Vagina (tissue), 2 donors: ENCODE measurements at regions not wholly inside any gene's neighbourhood (a gene's known extent, or its start where the extent isn't known, plus 50 kb on each side); places are given as distances from the start of the nearest gene placed in this dataset.
"Not testable (repeated sequence)": the region's sequence is repeated elsewhere in the genome, so short reads cannot be mapped to it uniquely, and the experiment has no call there.

Experiments
- DNase-seq, 2 donors: peaks; one replicate each; pipeline ENCODE4 v3.0.0-alpha.2; 2017; ENCODE audit errors: extremely low spot score in 2 of 2
- H3K27ac ChIP-seq: fragments of 200-600 bp; sonication (generic); one replicate; pipeline ENCODE4 v1.5.1; 2019
- H3K27me3 ChIP-seq: fragments of 200-600 bp; sonication (generic); one replicate; pipeline ENCODE4 v1.5.1; 2019
- H3K36me3 ChIP-seq, 2 donors: fragments of 200-600 bp; sonication (generic); one replicate each; pipeline ENCODE4 v1.5.1; 2017 to 2019
- H3K4me1 ChIP-seq: fragments of 200-600 bp; sonication (generic); one replicate; pipeline ENCODE4 v1.5.1; 2019
- H3K4me3 ChIP-seq, 2 donors: fragments of 200-600 bp; sonication (generic); 1 replicate in 1 of 2; 2 replicates in 1 of 2; pipeline ENCODE4 v1.5.1; 2016 to 2019
- H3K9me3 ChIP-seq: fragments of 200-600 bp; sonication (generic); one replicate; pipeline ENCODE4 v1.5.1; 2019
- POLR2A ChIP-seq, 2 donors: fragments of 450-650 bp; IDR thresholded peaks; one replicate each; pipeline ENCODE4 v1.6.1; 2017; ENCODE audit warnings: antibody characterized with exemption in 2 of 2, mild to moderate bottlenecking in 2 of 2, moderate library complexity in 2 of 2
- POLR2AphosphoS5 ChIP-seq, 2 donors: sonication (generic); formaldehyde crosslinking; IDR thresholded peaks; one replicate each; pipeline ENCODE4 v1.9.0; 2017; ENCODE audit warnings: antibody characterized with exemption in 2 of 2, mild to moderate bottlenecking in 2 of 2, low read depth in 1 of 2; ENCODE audit not compliant: insufficient read depth in 1 of 2
- intact Hi-C: fragments of 100-400 bp; cut with DNase I; formaldehyde crosslinking; loops from one replicate; pipeline ENCODE4 v1.15.1; 2023
- TF ChIP-seq, protein P1 (sequence below), 3 experiments: fragments of 450-650 bp in 2 of 3; fragments of 200-600 bp in 1 of 3; sonication (generic) in 1 of 3; IDR thresholded peaks; one replicate each; pipeline ENCODE4 v1.5.1; 2017 to 2019; ENCODE audit warnings: antibody characterized with exemption in 3 of 3, mild to moderate bottlenecking in 2 of 3, moderate library complexity in 2 of 3

DNA sequence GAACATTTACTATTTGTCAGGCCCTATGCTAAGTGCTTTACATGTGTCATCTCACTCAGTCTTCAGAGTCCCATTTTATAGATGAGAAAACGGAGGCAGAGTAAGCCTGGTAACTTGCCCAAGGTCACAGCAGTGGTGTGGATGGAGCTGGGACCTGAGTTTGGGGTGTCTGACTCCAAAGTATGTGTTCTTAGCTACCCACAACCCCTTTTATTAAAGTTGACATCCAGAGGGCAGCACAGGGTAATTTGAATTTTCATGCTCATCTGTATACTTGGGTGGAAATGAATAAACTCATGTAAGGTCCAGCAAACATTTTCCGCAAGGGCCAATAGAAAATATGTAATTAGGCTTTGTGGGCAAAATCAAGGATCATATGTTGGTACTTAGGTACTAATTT lies 93.4 kb upstream of the SLC25A48 start:
- peak; percentile 9 to 13 for DNase-seq
- TF ChIP-seq POLR2AphosphoS5 (IDR thresholded peaks at IDR 0.05; ENCODE audit: insufficient read depth in 1 of 2, low read depth in 1 of 2) = no peak
- no peak for TF ChIP-seq POLR2A (IDR thresholded peaks at IDR 0.05)
- TF ChIP-seq, protein P1, sequence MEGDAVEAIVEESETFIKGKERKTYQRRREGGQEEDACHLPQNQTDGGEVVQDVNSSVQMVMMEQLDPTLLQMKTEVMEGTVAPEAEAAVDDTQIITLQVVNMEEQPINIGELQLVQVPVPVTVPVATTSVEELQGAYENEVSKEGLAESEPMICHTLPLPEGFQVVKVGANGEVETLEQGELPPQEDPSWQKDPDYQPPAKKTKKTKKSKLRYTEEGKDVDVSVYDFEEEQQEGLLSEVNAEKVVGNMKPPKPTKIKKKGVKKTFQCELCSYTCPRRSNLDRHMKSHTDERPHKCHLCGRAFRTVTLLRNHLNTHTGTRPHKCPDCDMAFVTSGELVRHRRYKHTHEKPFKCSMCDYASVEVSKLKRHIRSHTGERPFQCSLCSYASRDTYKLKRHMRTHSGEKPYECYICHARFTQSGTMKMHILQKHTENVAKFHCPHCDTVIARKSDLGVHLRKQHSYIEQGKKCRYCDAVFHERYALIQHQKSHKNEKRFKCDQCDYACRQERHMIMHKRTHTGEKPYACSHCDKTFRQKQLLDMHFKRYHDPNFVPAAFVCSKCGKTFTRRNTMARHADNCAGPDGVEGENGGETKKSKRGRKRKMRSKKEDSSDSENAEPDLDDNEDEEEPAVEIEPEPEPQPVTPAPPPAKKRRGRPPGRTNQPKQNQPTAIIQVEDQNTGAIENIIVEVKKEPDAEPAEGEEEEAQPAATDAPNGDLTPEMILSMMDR (IDR thresholded peaks at IDR 0.05) = no peak
- Histone ChIP-seq H3K27me3 (no peaks in the 10 kb centered on the region), H3K4me1 (no peaks in the 10 kb centered on the region), H3K9me3 (no peaks in the 10 kb centered on the region), H3K4me3 (no peak overlapping the region), H3K36me3 (no peaks in the 10 kb centered on the region), H3K27ac (no peak overlapping the region)
- intact Hi-C loops = no loop called here

DNA sequence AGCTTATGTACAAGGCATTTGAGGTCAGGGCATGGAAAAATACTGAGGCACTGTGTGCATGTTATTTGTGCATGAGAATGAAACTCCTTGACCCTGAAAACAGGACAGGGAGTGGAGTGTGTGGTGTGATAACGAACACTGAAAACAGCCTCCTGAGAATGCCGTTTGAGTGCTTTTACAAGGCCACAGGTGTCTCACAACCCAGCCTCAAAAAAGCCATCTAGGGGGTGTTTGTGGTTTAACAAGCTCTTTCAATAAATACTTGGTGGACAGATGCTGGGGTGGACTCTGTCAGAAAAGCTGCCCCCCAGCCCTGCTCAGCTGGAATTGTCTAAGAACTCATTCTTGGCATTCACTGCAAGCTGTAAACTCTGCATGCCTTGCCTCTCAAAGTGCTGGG lies 94.0 kb upstream of the SLC25A48 start:
- DNase-seq = peak; percentile 47 to 58
- intact Hi-C loops = no loop called here
- no peaks in the 10 kb centered on the region for H3K36me3 ChIP-seq

DNA sequence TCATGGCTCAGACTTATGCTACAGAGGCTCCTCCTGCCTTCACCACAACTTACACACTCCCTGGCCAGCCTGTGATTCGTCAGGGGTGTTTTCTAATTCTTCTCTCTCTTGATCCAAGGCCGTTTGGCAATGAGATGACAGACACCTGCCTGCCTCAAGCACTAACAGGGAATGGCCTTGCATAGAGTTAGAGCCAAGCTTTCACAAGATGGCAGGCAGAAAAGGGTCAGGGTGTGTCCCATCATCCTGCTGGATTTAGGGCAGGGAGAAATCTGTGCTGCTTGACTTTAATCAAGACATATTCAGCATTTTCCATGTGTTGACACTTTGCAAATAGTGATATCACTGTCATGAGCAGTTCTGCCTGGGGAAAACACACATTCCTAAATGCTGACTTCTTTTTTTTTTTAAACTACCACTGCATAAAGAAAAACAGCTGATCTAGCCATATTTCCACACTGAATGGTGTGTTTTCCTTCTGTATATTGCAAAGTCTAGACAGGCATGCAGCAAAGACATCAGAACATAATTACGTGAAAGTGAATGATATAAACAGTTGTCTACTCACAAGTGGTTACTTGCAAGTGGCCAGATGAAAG lies 95.0 kb upstream of the SLC25A48 start:
- TF ChIP-seq, protein P1 (IDR thresholded peaks at IDR 0.05) = no peak
- TF ChIP-seq POLR2AphosphoS5 (IDR thresholded peaks at IDR 0.05; ENCODE audit: insufficient read depth in 1 of 2, low read depth in 1 of 2) (no peak), POLR2A (IDR thresholded peaks at IDR 0.05) (no peak)
- peak; percentile 40 to 74 for DNase-seq

More for the DNA sequence above, 94.0 kb upstream of the SLC25A48 start:
- no peaks in the 10 kb centered on the region for H3K27me3 ChIP-seq
- no peaks in the 10 kb centered on the region for H3K9me3 ChIP-seq
- H3K4me3 ChIP-seq = no peak overlapping the region
- TF ChIP-seq, protein P1 (IDR thresholded peaks at IDR 0.05) = no peak
- TF ChIP-seq POLR2AphosphoS5 (IDR thresholded peaks at IDR 0.05; ENCODE audit: insufficient read depth in 1 of 2, low read depth in 1 of 2) (no peak), POLR2A (IDR thresholded peaks at IDR 0.05) (no peak)
- no peaks in the 10 kb centered on the region for H3K4me1 ChIP-seq
- no peak overlapping the region for H3K27ac ChIP-seq

DNA sequence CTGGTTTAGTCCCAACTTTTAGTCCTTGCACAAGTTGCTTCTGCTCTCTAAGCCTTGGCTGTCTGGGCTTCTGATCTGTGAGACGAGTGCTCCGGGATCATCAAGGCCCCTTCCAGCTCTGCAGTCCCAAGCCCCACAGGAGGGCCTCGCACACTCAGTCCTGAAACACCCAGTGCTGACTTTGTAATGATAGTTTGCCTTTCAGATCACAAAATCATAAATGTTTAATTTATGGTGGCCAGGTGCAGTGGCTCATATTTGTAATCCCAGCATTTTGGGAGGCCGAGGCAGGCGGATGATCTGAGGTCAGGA lies 95.9 kb upstream of the SLC25A48 start:
- Histone ChIP-seq H3K9me3 (no peaks in the 10 kb centered on the region), H3K36me3 (no peaks in the 10 kb centered on the region), H3K4me3 (no peak overlapping the region), H3K27ac (no peak overlapping the region), H3K27me3 (no peaks in the 10 kb centered on the region), H3K4me1 (no peaks in the 10 kb centered on the region)
- intact Hi-C loops = no loop called here
- TF ChIP-seq, protein P1 (IDR thresholded peaks at IDR 0.05) = no peak
- TF ChIP-seq POLR2AphosphoS5 (IDR thresholded peaks at IDR 0.05; ENCODE audit: insufficient read depth in 1 of 2, low read depth in 1 of 2) (no peak), POLR2A (IDR thresholded peaks at IDR 0.05) (no peak)
- peak in 1 of 2 donors; percentile 52 for DNase-seq

More for the DNA sequence above, 95.0 kb upstream of the SLC25A48 start:
- Histone ChIP-seq H3K4me3 (no peak overlapping the region), H3K36me3 (no peaks in the 10 kb centered on the region), H3K27me3 (no peaks in the 10 kb centered on the region), H3K4me1 (no peaks in the 10 kb centered on the region), H3K9me3 (no peaks in the 10 kb centered on the region), H3K27ac (no peak overlapping the region)
- intact Hi-C loops = no loop called here

DNA sequence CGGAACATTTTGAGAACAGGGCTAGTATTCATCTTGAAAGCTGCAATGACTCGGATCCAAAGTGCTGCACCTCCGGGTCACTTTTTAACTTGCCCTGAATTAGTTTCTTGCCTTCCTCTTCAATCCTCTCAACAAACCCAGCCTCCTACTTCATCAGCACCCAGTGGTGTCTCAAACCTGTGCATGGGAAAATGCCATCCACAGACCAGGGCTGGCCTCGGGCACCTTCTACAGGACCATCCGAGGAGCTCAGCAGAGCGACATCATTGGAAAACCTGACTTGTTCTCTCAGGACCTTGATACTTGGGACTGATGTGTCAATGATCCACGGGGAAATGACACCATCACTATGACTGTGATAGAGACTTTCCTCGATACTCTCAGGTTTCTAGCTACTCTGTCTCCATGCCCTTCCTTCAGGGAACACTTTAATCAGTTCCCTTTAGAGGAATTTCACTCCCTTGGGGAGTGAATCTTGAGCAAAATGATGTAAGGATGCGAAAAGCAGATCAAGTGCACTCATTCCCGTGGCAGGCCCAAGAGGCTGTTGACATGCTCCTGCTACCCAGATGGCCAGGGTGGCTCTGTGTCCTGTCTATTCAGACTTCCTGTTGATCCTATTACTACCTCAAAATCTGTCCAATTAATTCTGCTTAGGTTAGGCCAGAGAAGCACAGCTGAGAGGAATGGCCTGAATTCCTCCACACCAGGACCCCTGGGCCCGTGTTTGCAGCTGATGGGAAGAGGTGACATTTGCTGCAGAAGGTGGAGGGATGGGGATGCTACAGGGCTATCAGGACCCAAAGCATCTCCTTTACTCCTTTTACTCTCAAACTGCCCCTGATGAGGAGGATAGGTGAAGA lies 96.5 kb upstream of the SLC25A48 start:
- no peaks in the 10 kb centered on the region for H3K9me3 ChIP-seq
- intact Hi-C loops = no loop called here
- H3K4me1 ChIP-seq = no peaks in the 10 kb centered on the region
- TF ChIP-seq, protein P1 (IDR thresholded peaks at IDR 0.05) = no peak
- TF ChIP-seq POLR2AphosphoS5 (IDR thresholded peaks at IDR 0.05; ENCODE audit: insufficient read depth in 1 of 2, low read depth in 1 of 2) (no peak), POLR2A (IDR thresholded peaks at IDR 0.05) (no peak)
- no peak overlapping the region for H3K4me3 ChIP-seq
- peak; percentile 43 to 47 for DNase-seq
- no peak overlapping the region for H3K27ac ChIP-seq
- no peaks in the 10 kb centered on the region for H3K36me3 ChIP-seq
- H3K27me3 ChIP-seq = no peaks in the 10 kb centered on the region

DNA sequence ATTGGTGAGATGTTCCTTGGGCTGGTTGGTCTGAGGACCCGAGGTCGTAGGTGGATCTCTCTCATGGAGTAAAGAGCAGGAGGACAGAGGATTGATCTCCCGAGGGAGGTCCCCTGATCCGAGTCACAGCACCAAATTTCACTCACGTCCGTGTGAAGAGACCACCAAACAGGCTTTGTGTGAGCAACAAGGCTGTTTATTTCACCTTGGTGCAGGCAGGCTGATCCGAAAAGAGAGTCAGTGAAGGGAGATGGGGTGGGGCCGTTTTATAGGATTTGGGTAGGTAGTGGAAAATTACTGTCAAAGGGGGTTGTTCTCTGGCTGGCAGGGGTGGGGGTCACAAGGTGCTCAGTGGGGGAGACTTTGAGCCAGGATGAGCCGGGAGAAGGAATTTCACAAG lies 97.5 kb upstream of the SLC25A48 start:
- H3K4me1 ChIP-seq, H3K27ac ChIP-seq, H3K4me3 ChIP-seq, H3K27me3 ChIP-seq, H3K9me3 ChIP-seq, intact Hi-C loops, H3K36me3 ChIP-seq: not testable (repeated sequence)
- DNase-seq = peak in 1 of 2 donors; percentile 16
